ENCODE measurements at regions not wholly inside any gene's neighbourhood (a gene's known extent, or its start where the extent isn't known, plus 50 kb on each side); places are given as distances from the start of the nearest gene placed in this dataset.

DNA sequence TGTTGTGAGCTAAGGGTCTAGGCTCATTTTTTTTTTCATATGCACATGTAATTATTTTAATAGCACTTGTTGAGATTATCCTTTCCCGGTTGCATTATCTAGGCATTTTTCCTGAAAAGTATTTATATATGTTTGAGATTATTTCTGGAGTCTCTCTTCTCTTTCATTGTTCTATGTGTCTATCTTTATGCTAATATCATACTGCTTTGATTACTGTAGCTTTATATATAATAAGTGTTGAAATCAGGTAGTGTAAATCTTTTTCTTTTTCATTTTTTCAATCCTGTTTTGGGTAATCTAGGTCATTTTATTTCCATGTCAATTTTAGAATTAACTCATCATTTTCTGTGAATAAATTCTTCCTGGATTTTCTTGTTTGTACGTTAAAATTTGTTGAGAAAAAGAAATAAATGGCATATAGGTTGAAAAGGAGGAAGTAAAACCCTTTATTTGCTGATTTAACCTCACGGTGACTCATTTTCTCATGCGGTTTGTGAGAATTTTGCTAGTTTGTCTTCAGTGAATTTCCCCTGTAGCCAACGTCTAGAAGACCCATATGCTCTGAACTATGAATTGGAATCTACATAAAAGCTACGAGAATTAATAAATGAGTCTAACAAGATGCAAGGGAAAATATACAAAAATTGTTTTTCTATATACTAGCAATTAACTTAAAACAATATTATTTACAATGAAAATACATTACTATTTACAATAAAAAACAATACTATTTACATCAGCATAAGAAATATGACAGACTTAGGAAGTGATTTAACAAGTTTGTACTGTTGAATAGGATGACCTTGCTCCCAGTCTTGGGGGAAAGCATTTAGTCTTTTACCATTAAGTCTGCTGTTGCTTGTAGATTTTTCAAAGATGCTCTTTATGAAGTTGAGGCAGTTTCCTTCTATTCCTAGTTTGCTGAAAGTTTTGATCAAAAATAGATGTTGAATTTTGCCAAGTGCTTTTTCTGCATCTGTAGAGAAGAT, 105.0 kb downstream of the SNAPC1 start:
- intact Hi-C loops (cut with DNase I), result no loop called here
- H3K36me3 ChIP-seq, result no peaks in the 10 kb centered on the region
- DNase-seq (ENCODE audit: low spot score in 2 of 2), result no peak
- no peaks in the 10 kb centered on the region for H3K27me3 ChIP-seq
- no peak overlapping the region for H3K4me3 ChIP-seq
- no peak for TF ChIP-seq CTCF (IDR thresholded peaks at IDR 0.05)
- H3K4me1 ChIP-seq, result no peaks in the 10 kb centered on the region
- no peaks in the 10 kb centered on the region for H3K9me3 ChIP-seq
- H3K27ac ChIP-seq, result no peak overlapping the region

- intact Hi-C loops (cut with DNase I), result no loop called here
- no peak overlapping the region for H3K4me3 ChIP-seq
- H3K9me3 ChIP-seq, result no peaks in the 10 kb centered on the region
- TF ChIP-seq CTCF (IDR thresholded peaks at IDR 0.05), result no peak
- no peak overlapping the region for H3K27ac ChIP-seq
- no peaks in the 10 kb centered on the region for H3K36me3 ChIP-seq
- DNase-seq (ENCODE audit: low spot score in 2 of 2), result no peak
- H3K27me3 ChIP-seq, result no peaks in the 10 kb centered on the region
- no peaks in the 10 kb centered on the region for H3K4me1 ChIP-seq
Observed at GRCh38 chr14:61868846-61869245, 106.6 kb downstream of the SNAPC1 start.

DNA sequence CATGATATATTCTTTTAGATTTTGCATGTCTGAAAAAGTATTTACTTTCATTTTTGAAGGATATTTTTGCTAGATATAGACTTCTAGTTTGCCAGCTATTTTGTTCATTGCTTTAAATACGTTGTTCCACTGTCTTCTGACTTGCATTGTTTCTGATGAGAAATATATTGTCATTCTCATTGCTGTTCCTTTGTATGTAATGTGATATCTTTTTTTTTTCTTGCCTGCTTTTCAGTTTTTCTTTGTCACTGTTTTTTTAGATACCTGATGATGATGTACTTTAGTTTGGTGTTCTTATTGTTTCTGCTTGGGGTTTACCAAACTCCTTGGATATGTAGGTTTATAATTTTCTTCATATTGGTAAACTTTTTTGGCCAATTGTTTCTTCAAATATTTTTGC, 107.9 kb downstream of the SNAPC1 start:
- intact Hi-C loops (cut with DNase I), result no loop called here
- TF ChIP-seq CTCF (IDR thresholded peaks at IDR 0.05), result no peak

DNA sequence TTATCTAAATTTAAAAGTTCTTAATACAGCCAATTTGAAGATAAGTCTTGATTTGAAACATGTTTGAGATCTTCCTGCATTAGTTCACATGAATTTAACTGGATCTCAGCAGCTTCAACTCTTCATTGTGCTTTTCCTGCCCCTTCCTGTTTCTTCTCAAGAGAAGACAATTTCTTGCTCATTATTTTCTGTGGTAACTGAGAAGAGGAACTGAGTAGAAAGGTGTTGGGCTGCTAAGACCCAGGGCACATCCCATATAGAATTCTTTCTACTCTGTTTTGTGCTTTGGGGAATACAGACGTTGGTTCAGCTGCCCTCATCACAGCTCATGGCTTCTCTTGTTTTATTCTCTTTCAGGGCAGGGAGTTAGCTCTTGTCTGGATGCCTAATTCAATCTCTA, 110.2 kb downstream of the SNAPC1 start:
- H3K27me3 ChIP-seq, result no peaks in the 10 kb centered on the region
- H3K9me3 ChIP-seq, result no peaks in the 10 kb centered on the region
- no peak for TF ChIP-seq CTCF (IDR thresholded peaks at IDR 0.05)
- DNase-seq (ENCODE audit: low spot score in 2 of 2), result no peak
- H3K27ac ChIP-seq, result no peak overlapping the region
- no peak overlapping the region for H3K4me3 ChIP-seq
- no peaks in the 10 kb centered on the region for H3K4me1 ChIP-seq
- intact Hi-C loops (cut with DNase I), result no loop called here
- no peaks in the 10 kb centered on the region for H3K36me3 ChIP-seq

More for the DNA sequence above, 107.9 kb downstream of the SNAPC1 start:
- no peak for DNase-seq (ENCODE audit: low spot score in 2 of 2)
- no peaks in the 10 kb centered on the region for H3K27me3 ChIP-seq
- no peaks in the 10 kb centered on the region for H3K36me3 ChIP-seq
- H3K4me1 ChIP-seq, result no peaks in the 10 kb centered on the region
- no peak overlapping the region for H3K27ac ChIP-seq
- no peaks in the 10 kb centered on the region for H3K9me3 ChIP-seq
- no peak overlapping the region for H3K4me3 ChIP-seq

GRCh38 chr14:61875483-61875882, 113.3 kb downstream of the SNAPC1 start:
- H3K4me1 ChIP-seq, result no peaks in the 10 kb centered on the region
- no peaks in the 10 kb centered on the region for H3K36me3 ChIP-seq
- TF ChIP-seq CTCF (IDR thresholded peaks at IDR 0.05), result no peak
- no peaks in the 10 kb centered on the region for H3K27me3 ChIP-seq
- intact Hi-C loops (cut with DNase I), result no loop called here
- no peaks in the 10 kb centered on the region for H3K9me3 ChIP-seq
- H3K4me3 ChIP-seq, result no peak overlapping the region
- no peak overlapping the region for H3K27ac ChIP-seq
- no peak for DNase-seq (ENCODE audit: low spot score in 2 of 2)
